EH (cell line): ENCODE measurements at regions not wholly inside any gene's neighbourhood (a gene's known extent, or its start where the extent isn't known, plus 50 kb on each side); places are given as distances from the start of the nearest gene placed in this dataset.

ENCODE experiments used
- DNase-seq: peaks from one replicate; pipeline ENCODE4 v3.0.0-alpha.2; 2015; ENCODE audit warnings: low read depth

- DNase-seq: no peak
These were observed 936.5 kb downstream of the TBC1D22A start for GRCh38 chr22:47698906-47699305.

GRCh38 chr22:47697861-47698260 is 935.4 kb downstream of the TBC1D22A start:
- DNase-seq: no peak

- DNase-seq: no peak
These were observed 934.3 kb downstream of the TBC1D22A start for GRCh38 chr22:47696776-47697175.

GRCh38 chr22:47695176-47695575 is 932.7 kb downstream of the TBC1D22A start:
- no peak for DNase-seq

- no peak for DNase-seq
These were observed 932.2 kb downstream of the TBC1D22A start for GRCh38 chr22:47694536-47695130.

- DNase-seq: no peak
These were observed 931.2 kb downstream of the TBC1D22A start for GRCh38 chr22:47693606-47694005.

GRCh38 chr22:47692811-47693210 is 930.4 kb downstream of the TBC1D22A start:
- no peak for DNase-seq

GRCh38 chr22:47691152-47691895 is 928.9 kb downstream of the TBC1D22A start:
- DNase-seq: no peak

GRCh38 chr22:47690586-47690985 is 928.1 kb downstream of the TBC1D22A start:
- DNase-seq: no peak

- no peak for DNase-seq
These were observed 927.7 kb downstream of the TBC1D22A start for GRCh38 chr22:47690166-47690565.

- DNase-seq: no peak
These were observed 925.3 kb downstream of the TBC1D22A start for GRCh38 chr22:47687776-47688175.

GRCh38 chr22:47687346-47687655 is 924.9 kb downstream of the TBC1D22A start:
- no peak for DNase-seq

- DNase-seq: no peak
These were observed 924.3 kb downstream of the TBC1D22A start for GRCh38 chr22:47686594-47687345.

GRCh38 chr22:47681411-47682165 is 919.1 kb downstream of the TBC1D22A start:
- no peak for DNase-seq

- no peak for DNase-seq
These were observed 916.3 kb downstream of the TBC1D22A start for GRCh38 chr22:47678636-47679287.

- DNase-seq: no peak
These were observed 915.6 kb downstream of the TBC1D22A start for GRCh38 chr22:47678048-47678447.

GRCh38 chr22:47676685-47677084 is 914.2 kb downstream of the TBC1D22A start:
- DNase-seq: no peak

GRCh38 chr22:47674600-47674999 is 912.1 kb downstream of the TBC1D22A start:
- no peak for DNase-seq

- DNase-seq: no peak
These were observed 911.1 kb downstream of the TBC1D22A start for GRCh38 chr22:47673557-47673956.

- no peak for DNase-seq
These were observed 910.1 kb downstream of the TBC1D22A start for GRCh38 chr22:47672526-47672925.

- no peak for DNase-seq
These were observed 902.7 kb downstream of the TBC1D22A start for GRCh38 chr22:47665151-47665550.
